Ramos (cell line): ENCODE measurements at regions not wholly inside any gene's neighbourhood (a gene's known extent, or its start where the extent isn't known, plus 50 kb on each side); places are given as distances from the start of the nearest gene placed in this dataset.
"Not testable (repeated sequence)": the region's sequence is repeated elsewhere in the genome, so short reads cannot be mapped to it uniquely, and the experiment has no call there.

Experiments used
- in situ Hi-C: fragments of 300-500 bp; cut with MboI; formaldehyde crosslinking; loops from one replicate; pipeline ENCODE4 v1.14.3; 2022; ENCODE audit warnings: low sequenced_read_pairs; ENCODE audit not compliant: unreplicated experiment

- in situ Hi-C loops, result not testable (repeated sequence)
These were observed 72.1 kb downstream of the OGFRL1 start for GRCh38 chr6:71360556-71361335.

GRCh38 chr6:71364889-71365542 lies 76.4 kb downstream of the OGFRL1 start:
- in situ Hi-C loops, result no loop called here

- in situ Hi-C loops, result no loop called here
These were observed 79.1 kb downstream of the OGFRL1 start for GRCh38 chr6:71367756-71368155.

GRCh38 chr6:71368284-71368683 lies 79.7 kb downstream of the OGFRL1 start:
- in situ Hi-C loops, result no loop called here

GRCh38 chr6:71371559-71371958 lies 82.9 kb downstream of the OGFRL1 start:
- in situ Hi-C loops, result loop anchor here (10.0 kb wide), 1 partner anchor 713 kb away; no protein-coding TSS in a partner anchor

GRCh38 chr6:71373943-71374342 lies 85.3 kb downstream of the OGFRL1 start:
- in situ Hi-C loops, result loop anchor here (10.0 kb wide), 1 partner anchor 711 kb away; no protein-coding TSS in a partner anchor

- in situ Hi-C loops, result loop anchor here (10.0 kb wide), 1 partner anchor 709 kb away; no protein-coding TSS in a partner anchor
These were observed 87.1 kb downstream of the OGFRL1 start for GRCh38 chr6:71375676-71376075.

GRCh38 chr6:71376830-71377229 lies 88.2 kb downstream of the OGFRL1 start:
- in situ Hi-C loops, result loop anchor here (10.0 kb wide), 1 partner anchor 708 kb away; no protein-coding TSS in a partner anchor

- in situ Hi-C loops, result no loop called here
These were observed 94.9 kb downstream of the OGFRL1 start for GRCh38 chr6:71383476-71383875.

GRCh38 chr6:71383901-71384489 lies 95.4 kb downstream of the OGFRL1 start:
- in situ Hi-C loops, result no loop called here

- in situ Hi-C loops, result no loop called here
These were observed 96.7 kb downstream of the OGFRL1 start for GRCh38 chr6:71385111-71385822.

- in situ Hi-C loops, result no loop called here
These were observed 97.6 kb downstream of the OGFRL1 start for GRCh38 chr6:71386215-71386614.

- in situ Hi-C loops, result no loop called here
These were observed 98.6 kb downstream of the OGFRL1 start for GRCh38 chr6:71387179-71387578.

GRCh38 chr6:71388068-71388744 lies 99.6 kb downstream of the OGFRL1 start:
- in situ Hi-C loops, result no loop called here

- in situ Hi-C loops, result no loop called here
These were observed 100.4 kb downstream of the OGFRL1 start for GRCh38 chr6:71388856-71389527.

GRCh38 chr6:71391126-71391525 lies 102.5 kb downstream of the OGFRL1 start:
- in situ Hi-C loops, result no loop called here

- in situ Hi-C loops, result no loop called here
These were observed 103.7 kb downstream of the OGFRL1 start for GRCh38 chr6:71392276-71392675.

- in situ Hi-C loops, result no loop called here
These were observed 104.9 kb downstream of the OGFRL1 start for GRCh38 chr6:71393471-71393870.

GRCh38 chr6:71393981-71394432 lies 105.4 kb downstream of the OGFRL1 start:
- in situ Hi-C loops, result no loop called here
